ENCODE measurements at regions not wholly inside any gene's neighbourhood (a gene's known extent, or its start where the extent isn't known, plus 50 kb on each side); places are given as distances from the start of the nearest gene placed in this dataset.

- TF ChIP-seq CTCF (IDR thresholded peaks at IDR 0.05): no peak
- no peak for TF ChIP-seq REST (IDR thresholded peaks at IDR 0.05; ENCODE audit: insufficient read depth in 1 of 2, low read depth in 2 of 2, low read length in 1 of 2)
- no peak for TF ChIP-seq POLR2AphosphoS5 (IDR thresholded peaks at IDR 0.05; ENCODE audit: low read depth, low read length)
These were observed 93.6 kb upstream of the PJA1 start for GRCh38 chrX:69258893-69259292.
